ENCODE measurements at regions not wholly inside any gene's neighbourhood (a gene's known extent, or its start where the extent isn't known, plus 50 kb on each side); places are given as distances from the start of the nearest gene placed in this dataset.
"Not testable (repeated sequence)": the region's sequence is repeated elsewhere in the genome, so short reads cannot be mapped to it uniquely, and the experiment has no call there.

GRCh38 chr6:86459978-86460377 lies 477.4 kb upstream of the HTR1E start:
- no peak for DNase-seq

GRCh38 chr6:86456821-86457220 lies 480.5 kb upstream of the HTR1E start:
- no peak for DNase-seq

GRCh38 chr6:86453232-86453631 lies 484.1 kb upstream of the HTR1E start:
- no peak for DNase-seq

- DNase-seq: no peak
Observed at GRCh38 chr6:86448398-86448797, 488.9 kb upstream of the HTR1E start.

- no peak for DNase-seq
Observed at GRCh38 chr6:86440608-86441007, 496.7 kb upstream of the HTR1E start.

GRCh38 chr6:86423571-86423970 lies 513.8 kb upstream of the HTR1E start:
- DNase-seq: no peak

GRCh38 chr6:86412057-86412456 lies 525.3 kb upstream of the HTR1E start:
- no peak for DNase-seq

GRCh38 chr6:86407128-86407527 lies 530.2 kb upstream of the HTR1E start:
- DNase-seq: no peak

- DNase-seq: not testable (repeated sequence)
Observed at GRCh38 chr6:86392850-86393249, 544.5 kb upstream of the HTR1E start.

- no peak for DNase-seq
Observed at GRCh38 chr6:86380571-86381125, 556.7 kb upstream of the HTR1E start.

- DNase-seq: no peak
Observed at GRCh38 chr6:86357877-86358276, 579.5 kb upstream of the HTR1E start.

- no peak for DNase-seq
Observed at GRCh38 chr6:86355271-86355670, 582.1 kb upstream of the HTR1E start.

- DNase-seq: no peak
Observed at GRCh38 chr6:86331919-86332318, 605.4 kb upstream of the HTR1E start.

- DNase-seq: no peak
Observed at GRCh38 chr6:86331265-86331840, 606.0 kb upstream of the HTR1E start.

- no peak for DNase-seq
Observed at GRCh38 chr6:86306210-86306609, 631.1 kb upstream of the HTR1E start.

- DNase-seq: no peak
Observed at GRCh38 chr6:86285876-86286275, 643.2 kb upstream of the SYNCRIP start.

- DNase-seq: not testable (repeated sequence)
Observed at GRCh38 chr6:86284809-86285480, 642.3 kb upstream of the SYNCRIP start.

GRCh38 chr6:86283596-86283995 lies 640.9 kb upstream of the SYNCRIP start:
- not testable (repeated sequence) for DNase-seq

- DNase-seq: no peak
Observed at GRCh38 chr6:86276056-86276455, 633.4 kb upstream of the SYNCRIP start.

- no peak for DNase-seq
Observed at GRCh38 chr6:86273936-86274335, 631.2 kb upstream of the SYNCRIP start.

GRCh38 chr6:86256615-86257187 lies 614.0 kb upstream of the SYNCRIP start:
- DNase-seq: no peak

- no peak for DNase-seq
Observed at GRCh38 chr6:86255973-86256372, 613.3 kb upstream of the SYNCRIP start.

GRCh38 chr6:86251106-86251505 lies 608.4 kb upstream of the SYNCRIP start:
- DNase-seq: no peak

- no peak for DNase-seq
Observed at GRCh38 chr6:86217906-86218305, 575.2 kb upstream of the SYNCRIP start.
